ENCODE measurements at regions not wholly inside any gene's neighbourhood (a gene's known extent, or its start where the extent isn't known, plus 50 kb on each side); places are given as distances from the start of the nearest gene placed in this dataset.

DNA sequence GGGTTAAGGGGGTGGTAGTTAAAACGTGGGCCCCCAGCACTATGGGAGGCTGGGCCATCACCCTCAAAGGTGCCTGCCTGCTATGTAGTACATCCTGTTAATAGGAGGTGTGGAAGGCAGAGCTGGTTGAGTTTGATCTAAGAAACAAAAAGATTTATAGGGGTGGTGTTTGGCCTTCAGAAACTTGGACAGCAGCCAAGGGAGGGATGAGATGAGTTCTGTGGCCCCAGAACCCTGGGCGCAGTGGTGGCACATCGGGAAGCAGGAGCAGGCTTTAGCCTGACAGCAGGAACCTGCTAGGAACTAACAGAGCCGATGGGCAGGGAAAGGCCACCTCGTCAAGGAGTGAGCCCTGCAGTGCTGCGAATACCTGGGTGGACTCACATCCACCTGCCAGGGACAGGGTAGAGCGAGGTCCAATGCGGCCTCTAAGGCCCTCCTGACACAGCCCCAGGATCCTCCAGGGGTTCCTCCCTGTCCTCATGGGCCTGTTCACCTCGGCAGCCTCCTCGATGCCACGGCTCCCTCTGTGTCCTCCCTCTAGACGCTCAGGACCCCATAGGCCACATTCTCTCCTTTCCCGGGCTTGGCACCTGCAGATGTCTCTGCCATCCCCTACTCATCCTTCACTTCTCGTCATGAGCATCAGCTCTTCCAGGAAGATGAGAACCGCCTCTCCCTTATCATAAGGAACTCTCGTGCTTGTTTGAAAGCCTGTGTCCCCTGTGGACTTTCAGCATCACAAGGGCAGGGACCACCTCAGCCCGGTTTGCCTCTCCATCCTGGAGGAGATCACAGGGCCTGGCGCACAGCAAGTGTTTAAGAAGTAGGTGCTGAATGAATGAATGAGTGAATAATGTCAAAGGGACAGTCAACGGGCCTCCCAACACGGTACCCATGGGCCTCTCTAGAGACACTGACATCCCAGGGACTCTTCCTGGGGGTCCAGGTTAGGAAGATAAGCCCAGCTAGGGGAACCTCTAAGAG lies 103.5 kb upstream of the TNRC6C start:
- no peak for DNase-seq (ENCODE audit: low read depth)

DNA sequence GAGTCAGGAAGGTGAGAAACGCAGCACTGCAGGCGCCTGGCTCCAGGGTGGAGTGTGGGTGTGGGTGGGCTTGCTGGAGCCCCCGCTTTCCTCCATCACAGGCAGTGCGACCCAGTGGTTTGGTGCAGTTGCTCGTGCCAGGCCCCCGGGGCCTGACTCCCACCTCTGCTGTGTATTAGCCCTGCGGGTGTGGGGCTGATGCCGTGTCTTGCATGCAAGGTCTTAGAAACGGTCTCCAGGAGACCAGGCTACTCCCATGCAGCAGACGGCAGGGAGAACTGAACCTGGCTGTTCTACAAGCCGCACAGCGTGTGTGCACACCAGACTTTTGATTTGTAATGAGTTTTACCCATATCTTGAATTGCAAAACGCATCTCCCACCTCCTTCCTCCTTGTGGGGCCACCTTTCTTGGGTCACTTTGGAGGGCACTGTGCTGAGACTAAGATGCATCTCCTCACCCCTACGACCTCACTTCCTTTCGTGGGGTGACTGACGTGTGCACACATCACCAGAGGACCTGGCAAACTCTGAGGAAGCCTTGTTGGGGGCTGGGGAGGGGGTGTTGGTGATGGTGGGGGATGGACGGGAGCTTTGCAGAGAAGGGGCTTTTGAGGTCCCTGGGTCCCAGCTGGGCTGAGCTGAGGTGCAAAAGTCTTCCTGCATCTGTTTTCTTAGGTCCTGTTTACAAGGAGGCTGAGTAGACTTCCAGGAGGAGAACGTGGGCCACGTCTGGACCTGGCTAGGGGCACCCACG lies 101.8 kb upstream of the TNRC6C start:
- DNase-seq (ENCODE audit: low read depth): no peak

DNA sequence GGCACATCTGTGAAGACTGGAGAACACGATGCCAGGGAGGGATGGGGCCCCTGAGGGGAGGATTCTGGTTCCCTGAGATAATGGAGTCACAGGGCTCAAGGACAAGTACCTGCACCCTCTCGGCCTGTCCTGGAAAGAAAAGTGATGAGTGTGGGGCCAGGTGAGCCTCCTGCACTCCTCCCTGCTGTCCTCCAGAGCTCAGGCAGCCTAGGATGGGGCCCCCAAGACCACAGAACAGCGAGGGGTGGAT lies 101.3 kb upstream of the TNRC6C start:
- no peak for DNase-seq (ENCODE audit: low read depth)

GRCh38 chr17:77857613-77858012 lies 100.9 kb upstream of the TNRC6C start:
- no peak for DNase-seq (ENCODE audit: low read depth)

DNA sequence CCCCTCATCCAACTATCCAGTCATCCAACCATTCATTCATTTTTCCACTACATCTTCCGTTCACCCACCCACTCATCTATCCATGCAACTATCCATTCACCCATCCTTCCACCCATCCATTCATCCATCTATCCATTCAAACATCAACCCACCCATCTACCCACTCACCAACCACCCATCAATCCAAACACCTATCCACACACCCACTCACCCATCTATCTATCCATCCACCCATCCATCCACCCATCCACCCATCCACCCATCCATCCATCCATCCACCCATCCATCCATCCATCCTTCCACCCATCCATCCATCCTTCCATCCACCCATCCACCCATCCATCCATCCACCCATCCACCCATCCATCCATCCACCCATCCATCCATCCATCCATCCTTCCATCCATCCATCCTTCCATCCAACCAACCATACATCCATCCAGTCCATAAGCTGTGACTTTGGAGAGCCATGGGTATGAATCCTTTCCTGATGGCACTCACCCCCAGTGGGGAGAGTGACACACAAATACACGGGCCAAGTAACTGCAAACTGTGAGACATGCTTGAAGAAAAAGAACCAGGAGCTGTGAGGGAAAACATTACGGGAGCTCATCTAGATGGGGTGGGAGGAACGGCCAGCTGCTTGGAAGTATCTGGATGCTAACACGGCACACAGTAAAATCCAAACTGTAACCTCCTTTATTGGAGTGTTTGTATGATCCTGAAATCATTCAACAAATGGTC lies 100.0 kb upstream of the TNRC6C start:
- no peak for DNase-seq (ENCODE audit: low read depth)

- DNase-seq (ENCODE audit: low read depth): no peak
Measured at GRCh38 chr17:77859035-77859810, 99.3 kb upstream of the TNRC6C start.

GRCh38 chr17:77861133-77861695 lies 97.3 kb upstream of the TNRC6C start:
- DNase-seq (ENCODE audit: low read depth): no peak

DNA sequence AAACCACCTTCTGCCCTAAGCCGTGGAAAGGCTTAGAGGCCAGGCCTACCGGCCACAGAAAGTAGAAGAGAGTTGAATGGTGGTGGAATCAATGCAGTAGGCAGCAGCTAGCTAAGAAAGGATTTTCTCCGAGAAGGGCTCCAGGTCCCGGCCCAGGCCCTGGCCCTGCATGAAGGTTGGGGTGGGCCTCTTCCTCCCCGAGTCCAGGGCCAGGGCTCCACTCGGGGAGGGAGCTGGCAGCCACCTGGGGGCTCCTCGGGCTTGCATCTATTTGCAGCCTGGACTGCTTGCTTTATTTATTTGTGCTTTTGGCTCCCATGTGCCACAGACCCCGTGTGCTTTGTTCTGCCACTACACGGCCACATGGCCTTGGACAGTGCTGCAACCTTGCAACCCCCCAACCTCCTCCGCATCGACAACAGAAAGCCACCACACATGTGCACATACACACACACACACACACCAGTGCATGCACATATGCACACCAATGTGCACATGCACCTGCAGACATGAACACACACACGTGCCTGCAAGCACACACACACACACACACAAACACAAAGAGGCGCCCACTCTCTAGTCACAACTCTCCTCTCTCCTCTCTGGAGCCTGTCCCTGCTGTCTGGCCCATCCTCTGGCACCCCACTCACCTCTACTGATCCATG lies 96.4 kb upstream of the TNRC6C start:
- DNase-seq (ENCODE audit: low read depth): no peak

GRCh38 chr17:77862890-77863813 lies 95.4 kb upstream of the TNRC6C start:
- DNase-seq (ENCODE audit: low read depth): no peak

DNA sequence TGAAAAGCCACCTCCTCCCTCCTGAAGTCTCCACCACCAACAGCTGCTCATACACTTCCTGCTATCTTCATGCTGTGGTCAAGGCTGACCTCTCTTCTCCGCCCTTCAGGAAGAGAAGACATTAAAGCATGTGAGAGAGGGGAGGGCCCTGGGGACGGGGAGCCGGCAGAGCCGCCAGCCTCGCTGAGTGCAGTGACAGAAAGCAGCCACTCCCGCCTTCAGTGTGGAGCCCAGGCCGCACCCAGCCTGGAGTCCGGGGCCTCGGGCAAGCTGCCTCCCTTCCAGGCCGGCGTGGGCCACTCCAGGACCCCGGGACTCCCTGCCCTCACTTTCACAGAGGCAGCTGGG lies 94.7 kb upstream of the TNRC6C start:
- no peak for DNase-seq (ENCODE audit: low read depth)

DNA sequence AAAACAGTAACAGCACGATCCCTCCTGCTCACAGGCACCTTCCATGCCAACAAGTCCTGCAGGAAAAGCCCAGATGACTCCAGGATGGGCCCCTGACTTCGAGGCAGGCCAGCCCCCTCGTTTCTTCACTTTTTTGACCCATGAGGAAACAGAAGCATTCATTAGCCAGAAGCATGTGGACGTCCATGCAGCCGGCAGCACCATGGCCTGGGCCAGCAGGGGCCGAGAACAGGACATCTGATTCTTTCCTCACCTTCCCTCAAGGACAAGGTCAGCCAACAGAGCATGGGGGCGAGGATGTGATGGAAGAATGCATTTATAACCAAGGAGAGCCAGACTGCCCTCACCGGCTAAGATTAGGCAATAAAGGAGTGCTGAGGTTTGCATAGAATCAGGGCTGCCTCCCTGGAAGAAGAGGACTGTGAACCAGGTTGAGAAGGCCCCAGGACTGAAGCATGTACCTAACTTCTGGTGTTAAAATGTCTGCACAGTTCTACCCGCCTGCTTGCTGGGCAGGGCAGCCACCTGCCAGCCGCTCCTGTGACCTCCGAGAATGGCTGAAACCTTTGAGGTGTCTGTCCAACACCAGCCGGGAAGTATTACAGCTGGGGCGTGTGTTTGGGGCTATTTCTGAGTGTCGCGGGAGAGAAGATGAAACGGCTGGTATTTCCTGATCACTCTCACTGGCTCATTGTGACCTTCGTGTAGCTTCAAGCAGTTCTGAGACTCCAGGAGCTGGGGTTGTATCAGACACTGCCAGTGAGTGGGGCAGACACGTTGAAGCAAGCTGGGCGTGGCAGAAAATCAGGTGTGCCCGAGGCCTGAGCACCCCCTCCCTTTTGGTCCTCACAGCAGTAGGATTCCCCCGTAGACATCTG lies 94.0 kb upstream of the TNRC6C start:
- no peak for DNase-seq (ENCODE audit: low read depth)

DNA sequence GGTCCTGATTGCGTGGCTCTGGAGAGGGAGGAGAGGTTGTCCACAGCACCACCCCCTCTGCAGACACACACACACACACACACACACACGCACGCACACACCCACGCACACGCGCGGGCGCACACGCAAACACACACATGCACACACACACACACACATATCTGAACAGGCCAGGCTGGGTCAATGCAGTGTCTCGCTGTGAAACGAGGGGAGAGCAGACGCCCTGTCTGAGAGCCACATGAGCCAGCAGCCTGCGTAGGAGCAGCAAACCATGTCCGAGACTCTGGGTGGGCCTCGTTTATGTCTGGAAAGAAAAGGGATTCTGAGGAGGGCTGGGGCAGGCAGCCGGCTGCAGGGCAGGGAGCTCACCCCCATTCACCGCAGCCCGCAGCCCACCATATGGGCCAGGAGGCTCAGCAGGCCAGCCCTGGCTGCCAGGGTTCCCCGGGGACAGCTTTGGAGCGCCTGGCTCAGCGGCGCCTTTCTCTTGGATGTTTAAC lies 93.3 kb upstream of the TNRC6C start:
- DNase-seq (ENCODE audit: low read depth): no peak

- DNase-seq (ENCODE audit: low read depth): no peak
Measured at GRCh38 chr17:77865716-77866115, 92.8 kb upstream of the TNRC6C start.

GRCh38 chr17:77867308-77867781 lies 91.2 kb upstream of the TNRC6C start:
- no peak for DNase-seq (ENCODE audit: low read depth)

GRCh38 chr17:77867976-77868713 lies 90.4 kb upstream of the TNRC6C start:
- DNase-seq (ENCODE audit: low read depth): no peak

DNA sequence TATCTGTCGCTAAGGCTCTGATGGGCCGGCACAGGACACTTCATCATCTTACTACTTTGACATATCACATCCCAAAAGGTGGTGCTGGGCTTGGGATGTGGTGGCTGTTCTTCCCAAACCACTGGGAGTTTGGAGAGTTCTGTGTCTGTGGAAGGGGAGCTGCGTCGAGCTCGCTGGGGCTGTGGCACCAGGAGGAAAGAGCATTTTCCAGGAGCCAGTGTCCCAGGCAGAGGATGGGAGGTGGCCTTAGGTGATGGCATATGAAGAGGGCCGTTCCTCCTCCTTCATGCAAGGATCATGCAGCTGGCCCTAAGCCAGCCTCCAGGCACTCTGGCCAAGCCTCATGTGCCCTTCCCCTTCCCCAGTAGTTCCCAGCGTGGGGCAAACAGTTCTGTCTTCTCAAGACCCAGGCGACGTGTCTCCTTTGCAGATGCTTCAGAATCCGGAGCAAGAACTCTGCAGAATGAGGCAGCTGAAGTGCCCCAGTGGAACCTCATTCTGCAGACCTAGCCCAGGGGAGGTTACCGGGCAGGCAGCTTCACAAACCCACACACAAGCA lies 89.4 kb upstream of the TNRC6C start:
- DNase-seq (ENCODE audit: low read depth): no peak

- no peak for DNase-seq (ENCODE audit: low read depth)
Measured at GRCh38 chr17:77869665-77870132, 88.8 kb upstream of the TNRC6C start.

- DNase-seq (ENCODE audit: low read depth): no peak
Measured at GRCh38 chr17:77872199-77872598, 86.3 kb upstream of the TNRC6C start.

Measured in stimulated activated CD8-positive, alpha-beta memory T cell treated with anti-CD3 and anti-CD28 coated beads, Interleukin-15, amount 100 ng/mL, for 24 hours (primary cell).